Peyer's patch (tissue), 4 donors: ENCODE measurements at regions not wholly inside any gene's neighbourhood (a gene's known extent, or its start where the extent isn't known, plus 50 kb on each side); places are given as distances from the start of the nearest gene placed in this dataset.

ENCODE experiments used
- POLR2A ChIP-seq, 2 donors: fragments of 450-650 bp; IDR thresholded peaks; one replicate each; pipeline ENCODE4 v1.5.1; 2017; ENCODE audit warnings: antibody characterized with exemption in 2 of 2, mild to moderate bottlenecking in 2 of 2, moderate library complexity in 2 of 2
- TF ChIP-seq, protein P1 (sequence below), 6 experiments: fragments of 450-650 bp in 4 of 6; fragments of 200-600 bp in 2 of 6; sonication (generic) in 1 of 6; IDR thresholded peaks; one replicate each; pipeline ENCODE4 v1.5.1; 2017 to 2019; ENCODE audit warnings: antibody characterized with exemption in 6 of 6, mild to moderate bottlenecking in 3 of 6, moderate library complexity in 1 of 6

DNA sequence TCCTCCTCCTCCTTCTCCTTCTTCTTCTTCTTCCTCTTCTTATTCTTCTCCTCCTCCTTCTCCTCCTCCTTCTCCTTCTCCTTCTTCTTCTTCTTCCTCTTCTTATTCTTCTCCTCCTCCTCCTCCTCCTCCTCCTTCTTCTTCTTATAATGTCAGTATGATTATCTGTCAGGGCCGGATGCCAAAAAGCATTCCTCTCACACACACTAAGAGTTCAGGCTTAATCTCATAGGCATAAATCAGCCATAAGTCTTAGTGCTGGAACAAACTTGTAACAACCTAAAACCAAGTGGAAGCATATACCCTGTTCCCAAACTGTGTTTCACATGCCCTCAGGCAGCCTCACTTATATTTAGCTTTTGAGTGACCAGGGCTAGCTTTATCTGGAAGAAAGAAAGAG, 240.3 kb downstream of the LMX1A start:
- TF ChIP-seq, protein P1, sequence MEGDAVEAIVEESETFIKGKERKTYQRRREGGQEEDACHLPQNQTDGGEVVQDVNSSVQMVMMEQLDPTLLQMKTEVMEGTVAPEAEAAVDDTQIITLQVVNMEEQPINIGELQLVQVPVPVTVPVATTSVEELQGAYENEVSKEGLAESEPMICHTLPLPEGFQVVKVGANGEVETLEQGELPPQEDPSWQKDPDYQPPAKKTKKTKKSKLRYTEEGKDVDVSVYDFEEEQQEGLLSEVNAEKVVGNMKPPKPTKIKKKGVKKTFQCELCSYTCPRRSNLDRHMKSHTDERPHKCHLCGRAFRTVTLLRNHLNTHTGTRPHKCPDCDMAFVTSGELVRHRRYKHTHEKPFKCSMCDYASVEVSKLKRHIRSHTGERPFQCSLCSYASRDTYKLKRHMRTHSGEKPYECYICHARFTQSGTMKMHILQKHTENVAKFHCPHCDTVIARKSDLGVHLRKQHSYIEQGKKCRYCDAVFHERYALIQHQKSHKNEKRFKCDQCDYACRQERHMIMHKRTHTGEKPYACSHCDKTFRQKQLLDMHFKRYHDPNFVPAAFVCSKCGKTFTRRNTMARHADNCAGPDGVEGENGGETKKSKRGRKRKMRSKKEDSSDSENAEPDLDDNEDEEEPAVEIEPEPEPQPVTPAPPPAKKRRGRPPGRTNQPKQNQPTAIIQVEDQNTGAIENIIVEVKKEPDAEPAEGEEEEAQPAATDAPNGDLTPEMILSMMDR (IDR thresholded peaks at IDR 0.05) = no peak
- TF ChIP-seq POLR2A (IDR thresholded peaks at IDR 0.05) = no peak
